ENCODE measurements at regions not wholly inside any gene's neighbourhood (a gene's known extent, or its start where the extent isn't known, plus 50 kb on each side); places are given as distances from the start of the nearest gene placed in this dataset.

DNA sequence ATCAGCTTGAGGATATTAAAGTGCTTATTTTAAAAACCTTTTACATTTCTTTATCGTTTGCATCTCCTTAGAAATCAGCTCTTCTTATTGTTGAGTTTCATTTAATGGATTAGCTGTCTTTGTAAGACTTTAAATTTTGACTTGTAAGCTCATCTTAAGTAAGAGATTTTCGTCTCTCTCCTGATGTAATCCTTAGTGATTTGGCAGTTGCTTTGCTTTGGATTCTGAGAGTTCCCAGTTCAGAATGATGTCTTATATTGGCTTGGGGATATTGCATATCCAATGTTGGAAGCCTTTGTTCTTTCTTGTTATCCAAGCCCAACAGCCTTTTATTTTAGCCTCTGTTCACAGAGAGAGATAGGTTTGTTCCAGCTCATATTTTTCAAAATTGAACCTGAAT, 212.1 kb downstream of the ARL6IP6 start:
- Histone ChIP-seq H3K4me3 (ENCODE audit: low read depth, low read length) (no peak overlapping the region), H3K27ac (ENCODE audit: low read depth, low read length) (no peak overlapping the region), H3K27me3 (ENCODE audit: insufficient read depth, low read length) (no peaks in the 10 kb centered on the region), H3K79me2 (ENCODE audit: control insufficient read depth, insufficient read depth, low read length, unreplicated experiment) (no peaks in the 10 kb centered on the region), H3K4me1 (ENCODE audit: control insufficient read depth, insufficient read depth, low read length, unreplicated experiment) (no peaks in the 10 kb centered on the region), H3K36me3 (ENCODE audit: insufficient read depth, low read length) (no peaks in the 10 kb centered on the region), H2AFZ (ENCODE audit: low read length, unreplicated experiment) (no peak overlapping the region)

GRCh38 chr2:152929628-152930027, 211.2 kb downstream of the ARL6IP6 start:
- Histone ChIP-seq H3K36me3 (ENCODE audit: insufficient read depth, low read length) (no peaks in the 10 kb centered on the region), H3K4me3 (ENCODE audit: low read depth, low read length) (no peak overlapping the region), H3K27ac (ENCODE audit: low read depth, low read length) (no peak overlapping the region), H3K79me2 (ENCODE audit: control insufficient read depth, insufficient read depth, low read length, unreplicated experiment) (no peaks in the 10 kb centered on the region), H3K27me3 (ENCODE audit: insufficient read depth, low read length) (no peaks in the 10 kb centered on the region), H3K4me1 (ENCODE audit: control insufficient read depth, insufficient read depth, low read length, unreplicated experiment) (no peaks in the 10 kb centered on the region), H2AFZ (ENCODE audit: low read length, unreplicated experiment) (no peak overlapping the region)

DNA sequence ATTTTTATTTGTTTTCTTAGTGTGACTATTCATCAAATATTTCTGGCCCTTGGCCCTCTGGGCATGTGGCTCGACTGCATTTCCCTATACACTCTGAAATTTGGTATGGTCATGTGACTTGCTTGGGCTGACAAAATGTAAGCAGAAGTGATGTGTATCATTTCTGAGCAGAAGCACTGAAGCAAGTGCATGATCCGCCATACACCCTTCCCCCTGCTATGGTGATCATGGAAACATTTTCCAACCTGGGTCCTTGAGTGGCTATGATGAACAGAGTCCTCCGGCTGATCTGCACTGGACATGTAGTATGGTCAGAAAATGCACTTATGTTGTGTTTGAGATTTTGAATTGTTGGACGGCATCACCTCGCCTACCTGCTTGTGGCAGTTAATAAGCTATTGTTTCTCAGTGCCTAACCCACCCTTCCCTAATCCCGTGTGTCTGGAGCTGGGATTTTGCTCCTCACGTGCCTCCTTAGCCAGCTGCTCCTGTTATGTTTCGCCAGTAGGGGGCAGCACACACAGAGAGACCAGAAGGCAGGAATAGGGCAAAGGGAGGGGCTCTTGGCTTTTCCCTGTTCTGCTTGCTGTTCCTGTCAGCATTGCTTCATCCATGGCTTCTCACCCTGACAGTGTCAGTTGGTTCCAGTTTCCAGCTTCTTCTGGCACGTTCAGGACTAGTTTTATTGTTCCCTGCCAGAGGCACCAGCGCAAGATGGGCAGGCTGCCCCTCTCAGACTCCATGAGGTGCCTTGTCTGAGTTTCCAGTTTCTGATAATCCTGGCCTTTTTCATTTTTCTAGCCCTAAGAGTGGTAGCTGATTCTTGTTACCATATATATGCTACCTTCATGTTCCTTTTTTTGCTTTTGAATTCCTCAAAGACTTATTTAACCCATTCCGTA, 207.4 kb downstream of the ARL6IP6 start:
- no peaks in the 10 kb centered on the region for H3K36me3 ChIP-seq (ENCODE audit: insufficient read depth, low read length)
- no peak overlapping the region for H3K4me3 ChIP-seq (ENCODE audit: low read depth, low read length)
- no peaks in the 10 kb centered on the region for H3K79me2 ChIP-seq (ENCODE audit: control insufficient read depth, insufficient read depth, low read length, unreplicated experiment)
- H3K27ac ChIP-seq (ENCODE audit: low read depth, low read length), result no peak overlapping the region
- H3K4me1 ChIP-seq (ENCODE audit: control insufficient read depth, insufficient read depth, low read length, unreplicated experiment), result no peaks in the 10 kb centered on the region
- H3K27me3 ChIP-seq (ENCODE audit: insufficient read depth, low read length), result no peaks in the 10 kb centered on the region; the same call in 1 of the 2 replicates
- H2AFZ ChIP-seq (ENCODE audit: low read length, unreplicated experiment), result no peak overlapping the region

DNA sequence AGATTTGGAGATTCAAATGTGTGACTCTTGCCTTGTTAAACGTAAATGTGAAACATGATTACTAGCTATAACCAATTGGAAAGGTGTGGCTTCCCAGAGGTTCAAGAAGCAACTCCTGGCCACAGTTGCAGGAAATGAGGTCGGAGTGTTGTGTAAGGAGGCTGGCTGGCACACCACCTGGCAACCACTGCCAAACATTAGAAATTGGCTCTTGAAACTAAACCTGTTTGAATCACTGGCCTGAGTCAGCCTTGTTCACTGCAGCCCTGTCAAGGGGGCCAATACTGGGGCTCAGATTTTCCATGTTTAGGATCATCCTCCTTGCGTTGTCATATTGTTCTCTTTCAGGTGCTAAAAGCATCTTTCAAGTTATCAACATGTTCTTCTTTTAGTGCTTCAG, 206.3 kb downstream of the ARL6IP6 start:
- H3K4me3 ChIP-seq (ENCODE audit: low read depth, low read length), result no peak overlapping the region
- peaks cover 4% of the 10 kb centered on the region; the same call in 1 of the 2 replicates for H3K27me3 ChIP-seq (ENCODE audit: insufficient read depth, low read length)
- H3K36me3 ChIP-seq (ENCODE audit: insufficient read depth, low read length), result no peaks in the 10 kb centered on the region
- no peak overlapping the region for H3K27ac ChIP-seq (ENCODE audit: low read depth, low read length)
- no peaks in the 10 kb centered on the region for H3K4me1 ChIP-seq (ENCODE audit: control insufficient read depth, insufficient read depth, low read length, unreplicated experiment)
- H3K79me2 ChIP-seq (ENCODE audit: control insufficient read depth, insufficient read depth, low read length, unreplicated experiment), result no peaks in the 10 kb centered on the region
- no peak overlapping the region for H2AFZ ChIP-seq (ENCODE audit: low read length, unreplicated experiment)

GRCh38 chr2:152924219-152924618, 205.8 kb downstream of the ARL6IP6 start:
- no peaks in the 10 kb centered on the region for H3K36me3 ChIP-seq (ENCODE audit: insufficient read depth, low read length)
- H3K79me2 ChIP-seq (ENCODE audit: control insufficient read depth, insufficient read depth, low read length, unreplicated experiment), result no peaks in the 10 kb centered on the region
- no peak overlapping the region for H3K4me3 ChIP-seq (ENCODE audit: low read depth, low read length)
- H3K27me3 ChIP-seq (ENCODE audit: insufficient read depth, low read length), result peaks cover 4% of the 10 kb centered on the region
- H3K4me1 ChIP-seq (ENCODE audit: control insufficient read depth, insufficient read depth, low read length, unreplicated experiment), result no peaks in the 10 kb centered on the region
- H3K27ac ChIP-seq (ENCODE audit: low read depth, low read length), result no peak overlapping the region
- no peak overlapping the region for H2AFZ ChIP-seq (ENCODE audit: low read length, unreplicated experiment)

DNA sequence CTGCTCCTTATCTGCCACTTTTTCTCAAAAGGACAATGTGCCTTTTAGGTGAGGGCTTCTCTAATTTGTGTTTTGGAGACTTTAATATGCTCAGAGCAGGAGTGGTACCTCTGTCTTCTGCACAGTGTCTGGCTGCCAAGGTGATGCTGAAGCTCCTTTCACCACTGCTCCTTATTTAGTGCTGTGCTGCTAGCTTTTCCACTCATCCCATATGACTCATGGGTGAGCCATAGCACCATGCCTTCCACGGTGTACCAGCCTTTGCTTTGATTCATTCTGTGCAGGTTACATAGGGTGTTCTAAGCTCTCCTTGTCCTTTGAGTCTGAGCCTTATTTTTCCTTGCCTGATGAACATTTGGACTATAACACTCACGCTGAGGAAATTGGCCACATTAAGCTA, 202.4 kb downstream of the ARL6IP6 start:
- no peaks in the 10 kb centered on the region for H3K36me3 ChIP-seq (ENCODE audit: insufficient read depth, low read length)
- H3K4me3 ChIP-seq (ENCODE audit: low read depth, low read length), result no peak overlapping the region
- H3K4me1 ChIP-seq (ENCODE audit: control insufficient read depth, insufficient read depth, low read length, unreplicated experiment), result no peaks in the 10 kb centered on the region
- no peaks in the 10 kb centered on the region for H3K79me2 ChIP-seq (ENCODE audit: control insufficient read depth, insufficient read depth, low read length, unreplicated experiment)
- H2AFZ ChIP-seq (ENCODE audit: low read length, unreplicated experiment), result no peak overlapping the region
- H3K27ac ChIP-seq (ENCODE audit: low read depth, low read length), result no peak overlapping the region
- H3K27me3 ChIP-seq (ENCODE audit: insufficient read depth, low read length), result peaks cover 9% of the 10 kb centered on the region

DNA sequence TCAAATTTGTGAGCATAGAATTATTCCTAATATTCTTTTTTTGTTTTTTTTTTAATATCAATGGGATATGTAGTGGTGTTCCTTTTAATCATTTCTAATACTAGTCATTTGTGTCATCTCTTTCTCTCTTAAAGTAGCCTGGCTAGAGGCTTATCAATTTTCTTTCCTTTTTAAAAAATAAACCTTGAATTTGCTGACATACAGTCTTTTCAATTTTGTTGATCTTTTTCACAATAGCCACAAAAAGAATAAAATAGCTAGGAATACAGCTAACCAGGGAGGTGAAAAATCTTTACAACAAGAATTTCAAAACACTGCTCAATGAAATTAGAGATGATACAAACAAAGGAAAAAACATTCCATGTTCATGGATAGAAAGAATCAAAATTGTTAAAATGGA, 192.6 kb downstream of the ARL6IP6 start:
- Histone ChIP-seq H3K36me3 (ENCODE audit: insufficient read depth, low read length) (no peaks in the 10 kb centered on the region), H3K4me3 (ENCODE audit: low read depth, low read length) (no peak overlapping the region), H2AFZ (ENCODE audit: low read length, unreplicated experiment) (no peak overlapping the region), H3K79me2 (ENCODE audit: control insufficient read depth, insufficient read depth, low read length, unreplicated experiment) (no peaks in the 10 kb centered on the region), H3K27me3 (ENCODE audit: insufficient read depth, low read length) (no peaks in the 10 kb centered on the region), H3K27ac (ENCODE audit: low read depth, low read length) (no peak overlapping the region), H3K4me1 (ENCODE audit: control insufficient read depth, insufficient read depth, low read length, unreplicated experiment) (no peaks in the 10 kb centered on the region)

DNA sequence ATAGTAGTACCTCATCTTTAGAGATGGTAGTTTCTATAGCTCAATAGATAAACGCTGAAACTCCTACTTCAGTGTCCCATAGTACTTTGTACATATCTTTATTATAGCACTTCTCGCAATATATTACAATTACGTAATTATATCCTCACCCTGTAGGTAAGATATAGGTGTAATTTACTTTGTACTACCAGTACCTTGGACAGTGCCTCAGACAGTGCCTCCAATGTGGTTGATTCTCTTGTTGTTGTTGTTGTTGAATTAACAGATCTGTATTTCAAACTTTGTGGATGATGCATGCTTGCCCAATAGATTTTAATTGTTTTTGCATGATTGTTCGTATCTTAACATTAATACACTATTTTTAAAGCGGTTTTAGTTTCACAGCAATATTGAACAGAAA, 188.6 kb downstream of the ARL6IP6 start:
- no peak overlapping the region for H3K4me3 ChIP-seq (ENCODE audit: low read depth, low read length)
- H3K27me3 ChIP-seq (ENCODE audit: insufficient read depth, low read length), result no peaks in the 10 kb centered on the region
- no peaks in the 10 kb centered on the region for H3K79me2 ChIP-seq (ENCODE audit: control insufficient read depth, insufficient read depth, low read length, unreplicated experiment)
- no peaks in the 10 kb centered on the region for H3K4me1 ChIP-seq (ENCODE audit: control insufficient read depth, insufficient read depth, low read length, unreplicated experiment)
- H2AFZ ChIP-seq (ENCODE audit: low read length, unreplicated experiment), result no peak overlapping the region
- H3K36me3 ChIP-seq (ENCODE audit: insufficient read depth, low read length), result no peaks in the 10 kb centered on the region
- no peak overlapping the region for H3K27ac ChIP-seq (ENCODE audit: low read depth, low read length)

- no peak overlapping the region for H2AFZ ChIP-seq (ENCODE audit: low read length, unreplicated experiment)
- H3K79me2 ChIP-seq (ENCODE audit: control insufficient read depth, insufficient read depth, low read length, unreplicated experiment), result no peaks in the 10 kb centered on the region
- H3K36me3 ChIP-seq (ENCODE audit: insufficient read depth, low read length), result no peaks in the 10 kb centered on the region
- H3K4me1 ChIP-seq (ENCODE audit: control insufficient read depth, insufficient read depth, low read length, unreplicated experiment), result no peaks in the 10 kb centered on the region
- 0 out of 2 replicates have a peak, but pooled peaks cover 2% of the 10 kb centered on the region for H3K27me3 ChIP-seq (ENCODE audit: insufficient read depth, low read length)
- H3K4me3 ChIP-seq (ENCODE audit: low read depth, low read length), result no peak overlapping the region
- H3K27ac ChIP-seq (ENCODE audit: low read depth, low read length), result no peak overlapping the region
These were observed 175.6 kb downstream of the ARL6IP6 start for GRCh38 chr2:152894051-152894450.

- Histone ChIP-seq H3K79me2 (ENCODE audit: control insufficient read depth, insufficient read depth, low read length, unreplicated experiment) (no peaks in the 10 kb centered on the region), H3K36me3 (ENCODE audit: insufficient read depth, low read length) (no peaks in the 10 kb centered on the region)
These were observed 172.3 kb downstream of the ARL6IP6 start for GRCh38 chr2:152890736-152891135.

DNA sequence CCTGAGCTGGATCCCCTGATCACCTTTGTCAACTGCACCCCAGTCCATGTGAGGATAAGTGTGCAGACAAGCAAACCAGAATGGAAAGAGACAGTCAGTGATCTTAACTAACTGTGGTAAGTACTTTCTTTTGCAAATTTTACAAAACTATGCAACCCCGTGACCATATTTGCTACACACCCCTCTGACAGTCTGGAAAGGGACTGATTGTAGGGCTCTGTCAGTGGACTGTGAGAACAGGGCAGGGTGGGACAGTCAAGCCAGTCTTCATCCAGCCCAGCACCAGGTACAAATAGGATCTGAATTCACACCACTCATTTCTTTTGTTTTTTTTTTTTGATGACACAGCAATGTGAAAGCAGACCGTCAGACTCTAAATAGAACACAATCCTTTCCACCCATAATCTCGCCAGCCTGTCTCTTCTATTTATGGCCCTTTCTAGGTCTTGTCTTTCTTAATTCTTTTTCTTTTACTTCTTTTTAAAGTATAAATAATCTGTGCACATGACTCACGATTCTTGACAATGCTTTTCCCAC, 165.6 kb downstream of the ARL6IP6 start:
- H2AFZ ChIP-seq (ENCODE audit: low read length, unreplicated experiment), result no peak overlapping the region
- H3K27me3 ChIP-seq (ENCODE audit: insufficient read depth, low read length), result peaks cover 8% of the 10 kb centered on the region
- no peaks in the 10 kb centered on the region for H3K4me1 ChIP-seq (ENCODE audit: control insufficient read depth, insufficient read depth, low read length, unreplicated experiment)
- H3K36me3 ChIP-seq (ENCODE audit: insufficient read depth, low read length), result no peaks in the 10 kb centered on the region
- H3K4me3 ChIP-seq (ENCODE audit: low read depth, low read length), result no peak overlapping the region
- H3K27ac ChIP-seq (ENCODE audit: low read depth, low read length), result no peak overlapping the region
- H3K79me2 ChIP-seq (ENCODE audit: control insufficient read depth, insufficient read depth, low read length, unreplicated experiment), result no peaks in the 10 kb centered on the region

More at GRCh38 chr2:152890736-152891135, 172.3 kb downstream of the ARL6IP6 start:
- no peaks in the 10 kb centered on the region for H3K4me1 ChIP-seq (ENCODE audit: control insufficient read depth, insufficient read depth, low read length, unreplicated experiment)
- no peak overlapping the region for H3K4me3 ChIP-seq (ENCODE audit: low read depth, low read length)
- peaks cover 4% of the 10 kb centered on the region; the same call in 1 of the 2 replicates for H3K27me3 ChIP-seq (ENCODE audit: insufficient read depth, low read length)
- H3K27ac ChIP-seq (ENCODE audit: low read depth, low read length), result no peak overlapping the region
- no peak overlapping the region for H2AFZ ChIP-seq (ENCODE audit: low read length, unreplicated experiment)
